K562 (cell line): ENCODE measurements at regions not wholly inside any gene's neighbourhood (a gene's known extent, or its start where the extent isn't known, plus 50 kb on each side); places are given as distances from the start of the nearest gene placed in this dataset.

Experiments used
- ATAC-seq: fragments of 200-7000 bp; cut with Tn5 transposase; 3 replicates; pipeline ENCODE4 v1.9.1; 2020; ENCODE audit warnings: moderate library complexity
- BruUV-seq: library from RNA; stranded (reverse); fragments of 400-500 nt; replicated peaks from 2 replicates; lab custom pipeline; 2021; lab: Mats Ljungman, UMichigan
- CTCF ChIA-PET: fragments of 300-600 bp; formaldehyde crosslinking; extraction: SDS; loops from one replicate; lab custom pipeline; 2021; ENCODE audit warnings: low intra/inter-chr PET ratio; lab: Yijun Ruan, JAX
- POLR2A ChIA-PET: fragments of 300-600, 350-650 bp; sonication (Branson Sonifier 250); formaldehyde crosslinking; extraction: SDS; loops from one replicate; lab custom pipeline; 2021; ENCODE audit warnings: antibody characterized with exemption, inconsistent platforms; lab: Yijun Ruan, JAX
- DNase-seq, 4 experiments: peaks; one replicate each; pipeline versions ENCODE4 v3.0.0 to v3.0.0-alpha.2; 2011 to 2018; ENCODE audit warnings: low spot score in 3 of 4, mixed read lengths in 3 of 4; ENCODE audit errors: extremely low read depth in 1 of 4
- FAIRE-seq: peaks from 2 replicates; lab custom pipeline; 2011; peaks lifted over from hg19 to GRCh38; lab: Jason Lieb, UNC
- H2AFZ ChIP-seq: 2 replicates; pipeline ENCODE4 v1.6.0; 2011; ENCODE audit warnings: low read depth, low read length, control low read depth, inconsistent platforms
- H3K27ac ChIP-seq: fragments of 200-600 bp; 3 replicates; pipeline ENCODE4 v1.8.0; 2011; ENCODE audit warnings: low read depth, mild to moderate bottlenecking, control low read depth, inconsistent platforms, low read length, moderate library complexity, mixed read lengths; ENCODE audit errors: extremely low read depth
- H3K27me3 ChIP-seq, 2 experiments: fragments of 300-600 bp in 1 of 2; 2 replicates in 1 of 2; 3 replicates in 1 of 2; pipeline versions ENCODE4 v1.6.0 to v1.8.0; 2011; ENCODE audit warnings: inconsistent platforms in 2 of 2, low read length in 2 of 2, mild to moderate bottlenecking in 1 of 2, mixed read lengths in 1 of 2, moderate library complexity in 1 of 2; ENCODE audit not compliant: control insufficient read depth in 2 of 2, insufficient read depth in 2 of 2
- H3K36me3 ChIP-seq: fragments of 300-600 bp; 3 replicates; pipeline ENCODE4 v1.8.0; 2011; ENCODE audit warnings: mild to moderate bottlenecking, low read length, inconsistent platforms; ENCODE audit not compliant: control insufficient read depth, insufficient read depth
- H3K4me1 ChIP-seq, 2 experiments: fragments of 200-600 bp in 1 of 2; replicated peaks in 1 of 2; 2 replicates in 1 of 2; 3 replicates in 1 of 2; pipeline versions ENCODE4 v1.5.1 to v1.8.0; 2011; ENCODE audit warnings: inconsistent platforms in 2 of 2, low read length in 2 of 2, mild to moderate bottlenecking in 1 of 2, mixed read lengths in 1 of 2, moderate library complexity in 1 of 2; ENCODE audit not compliant: control insufficient read depth in 2 of 2, insufficient read depth in 2 of 2
- H3K4me2 ChIP-seq: 2 replicates; pipeline ENCODE4 v1.6.1; 2011; ENCODE audit warnings: low read length, control low read depth, inconsistent platforms, mixed read lengths; ENCODE audit not compliant: insufficient read depth
- H3K4me3 ChIP-seq: fragments of 200-600 bp; sonication (generic), shearing (Covaris generic); 2 replicates; pipeline ENCODE4 v1.5.1; 2016; ENCODE audit warnings: control low read depth, inconsistent platforms
- H3K79me2 ChIP-seq: fragments of 200-600 bp; 3 replicates; pipeline ENCODE4 v1.8.0; 2011; ENCODE audit warnings: low read length, inconsistent platforms; ENCODE audit not compliant: control insufficient read depth, insufficient read depth
- H3K9ac ChIP-seq, 2 experiments: 2 replicates each; pipeline versions ENCODE4 v1.6.0 to v1.6.1; 2011; ENCODE audit warnings: low read depth in 2 of 2, low read length in 2 of 2, control low read depth in 1 of 2, inconsistent platforms in 1 of 2, mild to moderate bottlenecking in 1 of 2, mixed read lengths in 1 of 2; ENCODE audit not compliant: insufficient read depth in 1 of 2
- H3K9me1 ChIP-seq: one replicate; pipeline ENCODE4 v1.6.0; 2011; ENCODE audit warnings: inconsistent platforms, mild to moderate bottlenecking, low read length, moderate library complexity; ENCODE audit not compliant: control insufficient read depth, insufficient read depth
- H3K9me3 ChIP-seq: replicated peaks from 2 replicates; pipeline ENCODE4 v1.5.1; 2011; ENCODE audit warnings: low read depth, low read length, inconsistent platforms; ENCODE audit not compliant: control insufficient read depth, insufficient read depth
- H4K20me1 ChIP-seq: replicated peaks from 2 replicates; pipeline ENCODE4 v1.6.1; 2011; ENCODE audit warnings: low read length, inconsistent platforms, mixed read lengths; ENCODE audit not compliant: control insufficient read depth, insufficient read depth
- CHD4 ChIP-seq: fragments of 200-600 bp; sonication (generic); IDR thresholded peaks from 3 replicates; pipeline ENCODE4 v1.6.1; 2012; ENCODE audit warnings: low read depth, mild to moderate bottlenecking, mixed read lengths, low read length, inconsistent platforms; ENCODE audit not compliant: insufficient read depth, insufficient replicate concordance, poor library complexity, severe bottlenecking
- FOXK2 ChIP-seq, 2 experiments: fragments of 450-650 bp; IDR thresholded peaks in 1 of 2; conservative IDR thresholded peaks in 1 of 2; 2 replicates each; pipeline ENCODE4 v1.6.1; 2016; ENCODE audit warnings: low read depth in 2 of 2, mild to moderate bottlenecking in 1 of 2
- HNRNPH1 ChIP-seq: fragments of 200-400 bp; formaldehyde crosslinking; optimal IDR thresholded peaks from 2 replicates; pipeline ENCODE3; 2017; ENCODE audit warnings: low read depth, mild to moderate bottlenecking, low read length, moderate library complexity
- KDM5B ChIP-seq: fragments of 200-600 bp; sonication (generic); IDR thresholded peaks from 2 replicates; pipeline ENCODE4 v1.6.1; 2012; ENCODE audit warnings: low read depth, mild to moderate bottlenecking, moderate library complexity, low read length, control low read depth, inconsistent platforms; ENCODE audit not compliant: insufficient replicate concordance
- MYNN ChIP-seq, 2 experiments: sonication (generic); formaldehyde crosslinking in 1 of 2; IDR thresholded peaks; 2 replicates each; pipeline versions ENCODE4 v1.5.0 to v1.6.1; 2016 to 2020; ENCODE audit warnings: antibody characterized with exemption in 1 of 2, missing genetic modification reagents in 1 of 2
- NFRKB ChIP-seq: fragments of 450-650 bp; IDR thresholded peaks from 2 replicates; pipeline ENCODE4 v1.6.1; 2016; ENCODE audit warnings: low read depth
- PKNOX1 ChIP-seq: fragments of 450-650 bp; IDR thresholded peaks from 2 replicates; pipeline ENCODE4 v1.6.1; 2016
- RAD51 ChIP-seq: fragments of 450-650 bp; IDR thresholded peaks from 2 replicates; pipeline ENCODE4 v1.7.1; 2016; ENCODE audit warnings: low read depth, mild to moderate bottlenecking, borderline replicate concordance
- TCF15 ChIP-seq: fragments of 250-450 bp; sonication (Bioruptor Pico); IDR thresholded peaks from 2 replicates; pipeline ENCODE4 v1.8.0; 2022; ENCODE audit warnings: moderate library complexity, mild to moderate bottlenecking, inconsistent platforms
- ZBTB5 ChIP-seq: fragments of 450-650 bp; IDR thresholded peaks from 2 replicates; pipeline ENCODE4 v1.6.1; 2017; ENCODE audit warnings: antibody characterized with exemption
- ZNF785 ChIP-seq: fragments of 250-450 bp; sonication (Bioruptor Pico); IDR thresholded peaks from 2 replicates; pipeline ENCODE4 v1.4.0; 2020; ENCODE audit warnings: mild to moderate bottlenecking
- WGBS: fragments of 100-300 bp; shearing (Covaris generic); methylation state at CpG from one replicate; pipeline ENCODE4 v1.1.6; 2016; ENCODE audit warnings: low coverage, mixed read lengths; ENCODE audit not compliant: insufficient coverage; ENCODE audit errors: missing lambda C conversion rate; 5-methylcytosine and 5-hydroxymethylcytosine counted together
- in situ Hi-C: fragments of 300-500 bp; cut with MboI; formaldehyde crosslinking; loops from 4 replicates; pipeline ENCODE4 v1.15.0; 2018; ENCODE audit warnings: inconsistent platforms, mixed read lengths
- intact Hi-C: fragments of 100-400 bp; cut with micrococcal nuclease; formaldehyde crosslinking; loops from 2 replicates; pipeline ENCODE4 v1.14.2; 2022
- TF ChIP-seq, protein P1 (sequence below): fragments of 450-650 bp; IDR thresholded peaks from 2 replicates; pipeline ENCODE4 v1.6.1; 2016; ENCODE audit warnings: low read depth, mild to moderate bottlenecking, moderate library complexity
- TF ChIP-seq, protein P2 (sequence below): sonication (generic); formaldehyde crosslinking; IDR thresholded peaks from 2 replicates; pipeline ENCODE4 v1.8.0; 2022; ENCODE audit warnings: mild to moderate bottlenecking, missing genetic modification reagents
- TF ChIP-seq, protein P3 (sequence below): fragments of 450-650 bp; IDR thresholded peaks from 2 replicates; pipeline ENCODE4 v1.6.1; 2018; ENCODE audit warnings: mild to moderate bottlenecking, low read depth; ENCODE audit not compliant: partially characterized antibody

DNA sequence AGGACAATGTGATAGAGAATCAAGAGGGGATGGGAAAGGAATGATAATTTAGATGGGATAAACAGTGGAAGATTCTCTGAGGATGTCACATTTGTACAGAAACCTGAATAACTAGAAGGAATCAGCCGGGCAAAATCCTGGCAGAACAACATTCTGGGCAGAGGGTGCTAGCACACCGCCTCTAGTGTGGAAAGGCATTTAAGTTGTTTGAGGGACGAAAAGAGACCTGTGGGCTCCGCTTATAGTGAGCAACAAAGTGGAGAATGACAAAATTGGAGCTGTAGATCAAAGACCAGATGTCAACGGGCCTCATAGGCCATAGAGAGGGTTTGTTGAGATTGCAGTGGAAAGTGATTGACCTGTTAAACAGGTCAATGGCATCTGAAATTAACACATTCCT lies 596.0 kb upstream of the SLIT2 start:
- DNase-seq (no peak), FAIRE-seq (no peak), ATAC-seq (no peak)
- intact Hi-C loops (no loop called here), in situ Hi-C loops (no loop called here)
- H3K4me1 ChIP-seq = no peaks in the 10 kb centered on the region
- no peaks in the 10 kb centered on the region for H3K9me3 ChIP-seq
- no peaks in the 10 kb centered on the region for H3K79me2 ChIP-seq
- ChIA-PET CTCF (no interaction called here), POLR2A (no interaction called here)
- no peak overlapping the region for H3K4me3 ChIP-seq
- no peaks in the 10 kb centered on the region for H4K20me1 ChIP-seq
- no peak overlapping the region for H3K27ac ChIP-seq
- WGBS = 2% methylated on average over 5 of the region's 5 CpGs
- no peak overlapping the region for H3K9ac ChIP-seq
- no peaks in the 10 kb centered on the region for H3K9me1 ChIP-seq
- no peaks in the 10 kb centered on the region for H3K27me3 ChIP-seq
- no peak overlapping the region for H2AFZ ChIP-seq
- H3K36me3 ChIP-seq = no peaks in the 10 kb centered on the region
- no peak overlapping the region for H3K4me2 ChIP-seq
- BruUV-seq = no TSS peak
- no peak for TF ChIP-seq TCF15
- TF ChIP-seq RAD51 = no peak
- no peak for TF ChIP-seq HNRNPH1
- TF ChIP-seq, protein P1, sequence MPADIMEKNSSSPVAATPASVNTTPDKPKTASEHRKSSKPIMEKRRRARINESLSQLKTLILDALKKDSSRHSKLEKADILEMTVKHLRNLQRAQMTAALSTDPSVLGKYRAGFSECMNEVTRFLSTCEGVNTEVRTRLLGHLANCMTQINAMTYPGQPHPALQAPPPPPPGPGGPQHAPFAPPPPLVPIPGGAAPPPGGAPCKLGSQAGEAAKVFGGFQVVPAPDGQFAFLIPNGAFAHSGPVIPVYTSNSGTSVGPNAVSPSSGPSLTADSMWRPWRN = no peak
- no peak for TF ChIP-seq MYNN (IDR thresholded peaks at IDR 0.05)
- TF ChIP-seq MYNN (CRISPR knock-in tag; IDR thresholded peaks at IDR 0.05) = no peak
- TF ChIP-seq, protein P2, sequence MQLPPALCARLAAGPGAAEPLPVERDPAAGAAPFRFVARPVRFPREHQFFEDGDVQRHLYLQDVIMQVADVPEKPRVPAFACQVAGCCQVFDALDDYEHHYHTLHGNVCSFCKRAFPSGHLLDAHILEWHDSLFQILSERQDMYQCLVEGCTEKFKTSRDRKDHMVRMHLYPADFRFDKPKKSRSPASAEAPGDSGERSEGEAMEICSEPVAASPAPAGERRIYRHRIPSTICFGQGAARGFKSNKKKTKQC = no peak
- no peak for TF ChIP-seq NFRKB
- no peak for TF ChIP-seq CHD4
- no peak for TF ChIP-seq ZBTB5
- TF ChIP-seq KDM5B = no peak
- TF ChIP-seq FOXK2 (conservative IDR thresholded peaks at IDR 0.05 in 1 of 2, IDR thresholded peaks at IDR 0.05 in 1 of 2; ENCODE audit: low read depth in 2 of 2) = no peak
- TF ChIP-seq PKNOX1 = no peak
- no peak for TF ChIP-seq ZNF785 (CRISPR knock-in tag)
- TF ChIP-seq, protein P3, sequence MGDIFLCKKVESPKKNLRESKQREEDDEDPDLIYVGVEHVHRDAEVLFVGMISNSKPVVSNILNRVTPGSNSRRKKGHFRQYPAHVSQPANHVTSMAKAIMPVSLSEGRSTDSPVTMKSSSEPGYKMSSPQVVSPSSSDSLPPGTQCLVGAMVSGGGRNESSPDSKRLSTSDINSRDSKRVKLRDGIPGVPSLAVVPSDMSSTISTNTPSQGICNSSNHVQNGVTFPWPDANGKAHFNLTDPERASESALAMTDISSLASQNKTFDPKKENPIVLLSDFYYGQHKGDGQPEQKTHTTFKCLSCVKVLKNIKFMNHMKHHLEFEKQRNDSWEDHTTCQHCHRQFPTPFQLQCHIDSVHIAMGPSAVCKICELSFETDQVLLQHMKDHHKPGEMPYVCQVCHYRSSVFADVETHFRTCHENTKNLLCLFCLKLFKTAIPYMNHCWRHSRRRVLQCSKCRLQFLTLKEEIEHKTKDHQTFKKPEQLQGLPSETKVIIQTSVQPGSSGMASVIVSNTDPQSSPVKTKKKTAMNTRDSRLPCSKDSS = no peak
